Right renal cortex interstitium (tissue), 3 donors: ENCODE measurements at regions not wholly inside any gene's neighbourhood (a gene's known extent, or its start where the extent isn't known, plus 50 kb on each side); places are given as distances from the start of the nearest gene placed in this dataset.

Source experiments
- DNase-seq, 3 donors: peaks; one replicate each; pipeline ENCODE4 v3.0.0-alpha.2; 2013; ENCODE audit warnings: low read depth in 3 of 3, low spot score in 2 of 3

GRCh38 chr11:87440076-87440770, 402.5 kb downstream of the TMEM135 start:
- no peak for DNase-seq

DNA sequence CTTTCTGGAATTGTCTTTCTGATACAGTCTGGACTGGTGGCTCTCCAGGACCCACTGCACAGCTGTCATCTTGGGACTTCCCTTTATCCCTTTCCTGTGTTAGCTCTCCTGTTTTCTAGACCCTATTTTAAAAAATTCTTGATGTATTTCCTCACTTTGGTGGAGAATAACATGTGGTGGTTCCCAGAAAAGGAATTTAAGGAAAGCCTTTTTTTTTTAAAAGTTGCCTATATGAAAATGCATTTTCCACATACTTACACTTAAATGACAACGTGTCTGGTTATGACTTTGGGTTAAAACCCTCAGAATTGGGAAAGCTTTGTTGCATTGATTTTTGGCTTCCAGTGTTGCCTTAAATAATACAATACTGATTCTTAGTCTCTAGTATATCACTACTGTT, 400.7 kb downstream of the TMEM135 start:
- no peak for DNase-seq

- no peak for DNase-seq
Observed at GRCh38 chr11:87437844-87438223, 400.1 kb downstream of the TMEM135 start.

GRCh38 chr11:87437133-87437843, 399.6 kb downstream of the TMEM135 start:
- no peak for DNase-seq

GRCh38 chr11:87432022-87432421, 394.3 kb downstream of the TMEM135 start:
- no peak for DNase-seq

GRCh38 chr11:87431392-87431791, 393.7 kb downstream of the TMEM135 start:
- DNase-seq, result no peak

- no peak for DNase-seq
Observed at GRCh38 chr11:87430821-87431220, 393.1 kb downstream of the TMEM135 start.

- DNase-seq, result no peak
Observed at GRCh38 chr11:87429996-87430395, 392.3 kb downstream of the TMEM135 start.

GRCh38 chr11:87428266-87428665, 390.5 kb downstream of the TMEM135 start:
- no peak for DNase-seq

DNA sequence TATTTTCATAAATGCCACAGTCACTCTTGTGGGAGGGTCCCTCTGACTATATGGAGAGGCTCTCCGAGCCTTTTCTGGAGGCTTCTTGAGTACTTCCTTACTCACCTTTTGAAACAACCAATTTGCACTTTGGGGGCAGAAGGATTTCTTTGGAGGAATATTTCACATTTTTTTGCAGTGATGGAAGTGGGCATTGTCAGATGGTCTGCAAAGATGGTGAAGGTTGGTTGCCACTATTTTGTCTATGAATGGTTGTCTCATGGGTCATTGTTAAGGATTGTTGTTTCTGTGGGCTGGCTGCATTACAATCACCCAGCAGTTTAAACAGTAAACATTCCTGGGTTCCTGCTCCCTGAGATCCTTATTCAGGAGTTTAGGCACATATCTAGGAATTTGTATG, 388.2 kb downstream of the TMEM135 start:
- DNase-seq, result no peak

- DNase-seq, result no peak
Observed at GRCh38 chr11:87425391-87425790, 387.7 kb downstream of the TMEM135 start.

- DNase-seq, result no peak
Observed at GRCh38 chr11:87423161-87423560, 385.4 kb downstream of the TMEM135 start.

GRCh38 chr11:87422566-87422965, 384.8 kb downstream of the TMEM135 start:
- no peak for DNase-seq

DNA sequence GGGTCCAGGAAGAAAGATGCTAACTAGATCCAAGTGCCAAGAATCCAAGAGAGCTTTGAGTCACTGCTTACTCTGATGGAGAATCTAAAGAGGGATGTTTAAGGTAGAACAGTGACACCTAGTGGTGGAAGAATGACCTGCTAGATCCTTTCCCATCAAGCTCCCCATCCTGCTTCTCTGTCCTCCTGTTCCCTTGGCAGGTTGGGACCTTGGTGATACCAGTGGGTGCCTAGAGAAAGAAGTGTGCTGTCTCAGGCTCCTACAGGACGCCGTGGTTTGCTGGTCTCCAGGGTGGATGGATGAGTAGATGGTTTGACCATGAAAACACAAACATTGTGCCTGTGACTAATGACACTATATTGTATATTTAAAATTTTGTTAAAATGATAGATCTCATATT, 383.7 kb downstream of the TMEM135 start:
- peak; percentile 53 to 55 (median 54) for DNase-seq

GRCh38 chr11:87417951-87418350, 380.2 kb downstream of the TMEM135 start:
- no peak for DNase-seq

DNA sequence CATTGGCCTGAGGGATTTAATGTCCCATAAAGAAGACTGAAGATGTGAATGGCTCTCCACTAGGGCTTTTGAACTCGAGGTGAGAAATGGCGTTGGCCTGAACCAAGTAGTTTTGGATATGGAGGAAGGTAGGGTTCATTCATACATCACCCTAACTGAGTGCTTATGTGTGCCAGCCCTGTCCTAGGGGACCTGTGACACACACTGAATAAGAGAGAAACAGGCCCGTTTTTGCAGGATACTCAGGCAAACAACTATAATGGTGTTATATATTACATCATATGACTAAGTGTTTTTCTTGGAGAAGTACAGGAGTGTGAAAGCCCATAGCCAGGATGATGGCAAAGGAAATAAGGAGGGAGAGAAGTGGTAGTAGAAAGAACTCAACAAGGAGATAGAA, 368.1 kb downstream of the TMEM135 start:
- DNase-seq, result no peak

- DNase-seq, result no peak
Observed at GRCh38 chr11:87405356-87405755, 367.6 kb downstream of the TMEM135 start.

DNA sequence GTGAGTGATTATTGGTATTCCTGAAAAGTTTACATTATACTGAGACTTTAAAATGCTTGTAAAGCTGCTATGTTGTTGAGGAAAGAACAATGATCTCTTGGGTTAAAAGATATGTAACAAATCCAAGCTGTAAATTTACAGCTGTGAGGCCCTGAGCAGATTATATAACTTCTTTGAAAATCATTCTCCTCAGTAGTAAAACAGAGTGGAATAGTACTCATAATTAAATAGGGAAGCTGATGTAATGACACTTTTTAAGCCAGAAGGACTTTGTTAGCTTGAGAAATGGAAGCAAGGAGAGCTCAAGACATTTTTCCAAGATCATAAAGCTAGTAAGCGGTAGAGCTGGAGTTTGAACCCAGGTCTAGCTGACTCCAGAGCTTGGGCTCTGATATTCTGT, 363.9 kb downstream of the TMEM135 start:
- DNase-seq, result peak in 1 of 3 donors; percentile 2

- no peak for DNase-seq
Observed at GRCh38 chr11:87399341-87399740, 361.6 kb downstream of the TMEM135 start.

- no peak for DNase-seq
Observed at GRCh38 chr11:87398931-87399330, 361.2 kb downstream of the TMEM135 start.

- no peak for DNase-seq
Observed at GRCh38 chr11:87397011-87397865, 359.5 kb downstream of the TMEM135 start.

DNA sequence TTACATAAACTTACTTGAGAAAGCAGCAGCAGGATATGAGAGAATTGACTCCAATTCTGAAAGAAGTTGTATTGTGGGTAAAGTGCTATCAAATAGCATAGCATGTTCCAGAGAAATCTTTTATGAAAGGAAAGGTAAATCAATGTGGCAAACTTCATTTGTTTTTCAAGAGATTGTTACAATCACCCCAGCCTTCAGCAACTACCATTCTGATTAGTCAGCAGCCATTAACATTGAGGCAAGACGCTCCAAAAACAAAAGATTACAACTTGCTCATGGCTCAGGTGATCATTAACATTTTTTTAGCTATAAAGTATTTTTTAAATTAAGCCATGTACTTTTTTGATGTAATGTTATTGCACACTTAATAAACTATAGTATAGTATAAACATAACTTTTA, 357.2 kb downstream of the TMEM135 start:
- DNase-seq, result no peak
